NCI-H460 (cell line): ENCODE measurements at regions not wholly inside any gene's neighbourhood (a gene's known extent, or its start where the extent isn't known, plus 50 kb on each side); places are given as distances from the start of the nearest gene placed in this dataset.

ENCODE experiments used
- DNase-seq: peaks from one replicate; pipeline ENCODE4 v3.0.0-alpha.2; 2016; ENCODE audit warnings: low read depth; ENCODE audit errors: extremely low read depth

- DNase-seq: peak; percentile 15
These were observed 982.1 kb downstream of the TSN start for GRCh38 chr2:122737429-122738077.

GRCh38 chr2:122739732-122740593, 984.5 kb downstream of the TSN start:
- DNase-seq: no peak

GRCh38 chr2:122740594-122740948, 985.1 kb downstream of the TSN start:
- DNase-seq: no peak

- no peak for DNase-seq
These were observed 986.0 kb downstream of the TSN start for GRCh38 chr2:122741403-122741802.

GRCh38 chr2:122743021-122743675, 987.7 kb downstream of the TSN start:
- DNase-seq: no peak

- DNase-seq: no peak
These were observed 990.2 kb downstream of the TSN start for GRCh38 chr2:122745603-122746002.

GRCh38 chr2:122747670-122748069, 992.2 kb downstream of the TSN start:
- no peak for DNase-seq

GRCh38 chr2:122748552-122749011, 993.1 kb downstream of the TSN start:
- DNase-seq: peak; percentile 96

- peak; percentile 73 for DNase-seq
These were observed 994.0 kb downstream of the TSN start for GRCh38 chr2:122749405-122749804.

- DNase-seq: no peak
These were observed 994.6 kb downstream of the TSN start for GRCh38 chr2:122750095-122750494.

- no peak for DNase-seq
These were observed 995.4 kb downstream of the TSN start for GRCh38 chr2:122750808-122751207.

GRCh38 chr2:122753336-122753735, 997.9 kb downstream of the TSN start:
- no peak for DNase-seq

- DNase-seq: no peak
These were observed 999.1 kb downstream of the TSN start for GRCh38 chr2:122754561-122754960.

- no peak for DNase-seq
These were observed 999.9 kb downstream of the TSN start for GRCh38 chr2:122755281-122755780.

GRCh38 chr2:122758967-122759366, 1003.5 kb downstream of the TSN start:
- no peak for DNase-seq

GRCh38 chr2:122764014-122764413, 1008.6 kb downstream of the TSN start:
- DNase-seq: no peak

- DNase-seq: no peak
These were observed 1024.8 kb downstream of the TSN start for GRCh38 chr2:122780251-122780650.

GRCh38 chr2:122794100-122794499, 1038.6 kb downstream of the TSN start:
- DNase-seq: no peak

- no peak for DNase-seq
These were observed 1040.3 kb downstream of the TSN start for GRCh38 chr2:122795763-122796162.

- DNase-seq: no peak
These were observed 1043.9 kb downstream of the TSN start for GRCh38 chr2:122799391-122799790.

- no peak for DNase-seq
These were observed 1045.3 kb downstream of the TSN start for GRCh38 chr2:122800781-122801180.
